ENCODE measurements at regions not wholly inside any gene's neighbourhood (a gene's known extent, or its start where the extent isn't known, plus 50 kb on each side); places are given as distances from the start of the nearest gene placed in this dataset.

- no peak overlapping the region for H2AFZ ChIP-seq
- no peak overlapping the region for H3K27ac ChIP-seq
- no peak overlapping the region for H3K4me2 ChIP-seq
- no peaks in the 10 kb centered on the region for H3K79me2 ChIP-seq
- no peaks in the 10 kb centered on the region for H3K4me1 ChIP-seq (ENCODE audit: insufficient read depth)
- no peak overlapping the region for H3K4me3 ChIP-seq
- 65% methylated on average over 4 of the region's 4 CpGs for WGBS (ENCODE audit: low lambda C conversion rate, missing lambda C conversion rate)
- no peaks in the 10 kb centered on the region for H3K27me3 ChIP-seq
- no peaks in the 10 kb centered on the region for H4K20me1 ChIP-seq (ENCODE audit: insufficient read depth, poor library complexity, severe bottlenecking)
- H3K9me2 ChIP-seq (replicated peaks; ENCODE audit: insufficient read depth): no peaks in the 10 kb centered on the region
- no peaks in the 10 kb centered on the region for H3K36me3 ChIP-seq (replicated peaks; ENCODE audit: insufficient read depth, low read depth)
- H3K9me3 ChIP-seq (ENCODE audit: low read depth): no peaks in the 10 kb centered on the region
- DNase-seq (ENCODE audit: low spot score): no peak
- no peak for TF ChIP-seq CTCF (IDR thresholded peaks at IDR 0.05; ENCODE audit: poor library complexity)
- no peak for TF ChIP-seq EZH2 (IDR thresholded peaks at IDR 0.05; ENCODE audit: borderline replicate concordance)
- TF ChIP-seq EZH2phosphoT487 (IDR thresholded peaks at IDR 0.05; ENCODE audit: low read depth, severe bottlenecking, unreplicated experiment): no peak
Measured at GRCh38 chr13:103812558-103812957, 746.3 kb upstream of the SLC10A2 start.

- TF ChIP-seq EZH2phosphoT487 (IDR thresholded peaks at IDR 0.05; ENCODE audit: low read depth, severe bottlenecking, unreplicated experiment): no peak
- no peak for TF ChIP-seq CTCF (IDR thresholded peaks at IDR 0.05; ENCODE audit: poor library complexity)
- no peak for TF ChIP-seq EZH2 (IDR thresholded peaks at IDR 0.05; ENCODE audit: borderline replicate concordance)
- Histone ChIP-seq H4K20me1 (ENCODE audit: insufficient read depth, poor library complexity, severe bottlenecking) (no peaks in the 10 kb centered on the region), H3K79me2 (no peaks in the 10 kb centered on the region), H3K27me3 (no peaks in the 10 kb centered on the region), H3K9me3 (ENCODE audit: low read depth) (no peaks in the 10 kb centered on the region), H3K9me2 (replicated peaks; ENCODE audit: insufficient read depth) (no peaks in the 10 kb centered on the region), H3K27ac (no peak overlapping the region), H3K4me1 (ENCODE audit: insufficient read depth) (no peaks in the 10 kb centered on the region), H2AFZ (no peak overlapping the region), H3K4me3 (no peak overlapping the region), H3K4me2 (no peak overlapping the region), H3K36me3 (replicated peaks; ENCODE audit: insufficient read depth, low read depth) (no peaks in the 10 kb centered on the region)
- DNase-seq (ENCODE audit: low spot score): no peak
- WGBS (ENCODE audit: low lambda C conversion rate, missing lambda C conversion rate): 66% methylated on average over 3 of the region's 3 CpGs
Measured at GRCh38 chr13:103810026-103810425, 743.8 kb upstream of the SLC10A2 start.

GRCh38 chr13:103805771-103806170, 739.6 kb upstream of the SLC10A2 start:
- Histone ChIP-seq H3K36me3 (replicated peaks; ENCODE audit: insufficient read depth, low read depth) (no peaks in the 10 kb centered on the region), H3K9me3 (ENCODE audit: low read depth) (no peaks in the 10 kb centered on the region), H3K9me2 (replicated peaks; ENCODE audit: insufficient read depth) (no peaks in the 10 kb centered on the region), H3K4me2 (no peak overlapping the region), H4K20me1 (ENCODE audit: insufficient read depth, poor library complexity, severe bottlenecking) (no peaks in the 10 kb centered on the region), H3K27me3 (no peaks in the 10 kb centered on the region), H3K27ac (no peak overlapping the region), H3K4me3 (no peak overlapping the region), H3K79me2 (no peaks in the 10 kb centered on the region), H2AFZ (no peak overlapping the region), H3K4me1 (ENCODE audit: insufficient read depth) (no peaks in the 10 kb centered on the region)
- 39% methylated on average over 4 of the region's 4 CpGs for WGBS (ENCODE audit: low lambda C conversion rate, missing lambda C conversion rate)
- TF ChIP-seq EZH2 (IDR thresholded peaks at IDR 0.05; ENCODE audit: borderline replicate concordance) (no peak), EZH2phosphoT487 (IDR thresholded peaks at IDR 0.05; ENCODE audit: low read depth, severe bottlenecking, unreplicated experiment) (no peak), CTCF (IDR thresholded peaks at IDR 0.05; ENCODE audit: poor library complexity) (no peak)
- DNase-seq (ENCODE audit: low spot score): no peak

GRCh38 chr13:103803349-103803748, 737.1 kb upstream of the SLC10A2 start:
- no peak for TF ChIP-seq CTCF (IDR thresholded peaks at IDR 0.05; ENCODE audit: poor library complexity)
- TF ChIP-seq EZH2phosphoT487 (IDR thresholded peaks at IDR 0.05; ENCODE audit: low read depth, severe bottlenecking, unreplicated experiment): no peak
- TF ChIP-seq EZH2 (IDR thresholded peaks at IDR 0.05; ENCODE audit: borderline replicate concordance): no peak
- Histone ChIP-seq H4K20me1 (ENCODE audit: insufficient read depth, poor library complexity, severe bottlenecking) (no peaks in the 10 kb centered on the region), H3K27ac (no peak overlapping the region), H3K9me2 (replicated peaks; ENCODE audit: insufficient read depth) (no peaks in the 10 kb centered on the region), H3K79me2 (no peaks in the 10 kb centered on the region), H3K9me3 (ENCODE audit: low read depth) (no peaks in the 10 kb centered on the region), H3K27me3 (no peaks in the 10 kb centered on the region), H3K36me3 (replicated peaks; ENCODE audit: insufficient read depth, low read depth) (no peaks in the 10 kb centered on the region), H3K4me2 (no peak overlapping the region), H2AFZ (no peak overlapping the region), H3K4me1 (ENCODE audit: insufficient read depth) (no peaks in the 10 kb centered on the region), H3K4me3 (no peak overlapping the region)
- DNase-seq (ENCODE audit: low spot score): no peak
- 27% methylated on average over 2 of the region's 2 CpGs for WGBS (ENCODE audit: low lambda C conversion rate, missing lambda C conversion rate)

Measured in hepatocyte (in vitro differentiated cells).